NOMO-1 treated with DMSO at 0.1 percent for 48 hours (cell line): ENCODE measurements at regions not wholly inside any gene's neighbourhood (a gene's known extent, or its start where the extent isn't known, plus 50 kb on each side); places are given as distances from the start of the nearest gene placed in this dataset.

Source experiments
- DNase-seq: peaks from one replicate; lab custom pipeline; 2025; ENCODE audit not compliant: unreplicated experiment; lab: John Stamatoyannopoulos, UW

DNA sequence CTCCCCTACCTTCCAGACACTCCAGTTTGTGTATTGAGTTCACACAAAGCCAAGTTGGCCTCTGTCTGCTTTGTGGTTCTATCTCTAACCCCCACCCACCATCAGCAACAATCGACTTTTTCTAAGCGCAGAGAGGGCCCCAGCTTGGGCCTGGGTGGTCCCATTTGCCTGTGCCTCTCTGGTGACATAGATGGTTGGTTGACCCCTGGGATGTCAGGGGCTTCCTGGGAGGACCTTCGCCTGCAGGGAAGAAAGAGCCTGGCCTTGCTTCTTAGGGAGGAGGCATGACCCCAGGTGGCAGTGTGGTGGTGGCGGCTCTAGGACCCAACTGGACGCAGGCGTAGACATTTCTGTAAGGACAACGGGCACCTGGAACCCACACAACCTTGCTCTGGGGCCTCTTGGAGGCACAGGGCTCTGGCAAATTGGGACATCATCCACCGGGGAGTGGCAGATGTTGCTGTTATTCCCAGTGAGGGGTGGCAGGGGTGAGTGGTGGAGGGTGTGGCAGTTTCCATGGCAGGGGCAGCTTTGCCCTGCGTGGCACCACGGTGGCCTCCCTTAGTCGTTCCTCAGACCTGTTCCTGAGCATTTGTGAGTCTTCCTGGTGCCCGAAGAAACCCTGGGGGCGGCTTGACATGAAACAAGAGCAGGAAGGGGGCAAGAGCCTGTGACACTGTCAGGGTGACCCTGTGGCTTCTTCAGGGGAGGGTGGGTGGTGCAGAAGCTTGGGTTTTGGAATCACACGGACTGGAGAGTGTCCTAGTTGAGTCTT lies 171.0 kb upstream of the IER5L start:
- no peak for DNase-seq

DNA sequence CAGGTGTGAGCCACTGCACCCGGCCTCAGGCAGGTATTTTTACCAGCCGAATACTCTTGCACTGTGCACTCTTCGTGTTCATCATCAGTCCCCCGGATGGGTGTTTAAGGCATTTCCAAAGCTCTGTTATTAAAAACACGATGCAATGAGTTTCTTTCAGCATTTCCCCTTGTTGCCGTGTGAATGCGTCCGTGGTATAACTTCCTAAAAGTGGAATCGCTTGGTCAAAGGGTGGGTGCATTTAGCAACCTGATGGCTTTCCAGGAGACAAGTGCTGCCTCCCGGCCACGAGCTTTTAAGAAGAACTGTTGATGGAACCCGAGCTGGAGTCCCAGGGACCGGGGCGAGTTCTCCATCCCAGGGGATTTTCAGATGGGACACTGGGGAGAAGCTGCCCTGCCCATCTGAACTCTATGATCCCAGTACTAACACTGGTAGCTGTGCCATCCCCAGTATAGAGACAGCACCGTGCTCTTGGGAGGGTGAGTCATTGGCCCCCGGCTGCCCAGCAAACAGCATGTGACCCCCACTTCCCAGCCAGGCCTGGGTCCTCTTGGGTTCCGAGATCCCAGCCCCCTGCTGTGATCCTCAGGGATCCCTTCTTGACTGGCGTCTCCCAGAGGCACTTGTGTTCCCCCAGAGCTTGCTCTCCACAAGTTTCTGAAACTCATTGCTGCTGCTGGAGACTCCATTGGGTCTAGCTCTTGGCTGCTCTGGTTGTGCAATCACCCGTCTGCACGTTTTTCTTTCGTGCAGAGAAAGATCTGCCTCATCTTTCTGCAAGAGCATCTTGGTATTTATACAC lies 169.5 kb upstream of the IER5L start:
- peak; percentile 75 for DNase-seq

DNA sequence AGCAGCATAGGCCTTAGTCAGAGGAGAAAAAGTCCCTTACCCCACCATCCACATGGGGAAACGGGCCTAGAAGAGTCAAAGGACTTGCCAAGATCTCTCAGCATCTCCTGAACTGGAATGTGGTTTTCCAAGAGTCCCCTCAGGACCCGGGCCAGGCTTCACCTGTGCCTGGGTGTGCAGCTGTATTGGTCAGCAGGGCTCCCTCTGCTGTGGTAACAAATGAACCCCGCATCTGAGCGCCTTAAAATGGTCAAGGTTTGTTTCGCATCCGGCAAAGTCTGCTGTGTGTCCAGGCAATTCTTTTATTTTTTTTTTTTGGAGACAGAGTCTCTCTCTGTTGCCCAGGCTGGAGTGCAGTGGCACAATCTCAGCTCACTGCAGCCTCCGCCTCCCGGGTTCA lies 168.0 kb upstream of the IER5L start:
- no peak for DNase-seq

DNA sequence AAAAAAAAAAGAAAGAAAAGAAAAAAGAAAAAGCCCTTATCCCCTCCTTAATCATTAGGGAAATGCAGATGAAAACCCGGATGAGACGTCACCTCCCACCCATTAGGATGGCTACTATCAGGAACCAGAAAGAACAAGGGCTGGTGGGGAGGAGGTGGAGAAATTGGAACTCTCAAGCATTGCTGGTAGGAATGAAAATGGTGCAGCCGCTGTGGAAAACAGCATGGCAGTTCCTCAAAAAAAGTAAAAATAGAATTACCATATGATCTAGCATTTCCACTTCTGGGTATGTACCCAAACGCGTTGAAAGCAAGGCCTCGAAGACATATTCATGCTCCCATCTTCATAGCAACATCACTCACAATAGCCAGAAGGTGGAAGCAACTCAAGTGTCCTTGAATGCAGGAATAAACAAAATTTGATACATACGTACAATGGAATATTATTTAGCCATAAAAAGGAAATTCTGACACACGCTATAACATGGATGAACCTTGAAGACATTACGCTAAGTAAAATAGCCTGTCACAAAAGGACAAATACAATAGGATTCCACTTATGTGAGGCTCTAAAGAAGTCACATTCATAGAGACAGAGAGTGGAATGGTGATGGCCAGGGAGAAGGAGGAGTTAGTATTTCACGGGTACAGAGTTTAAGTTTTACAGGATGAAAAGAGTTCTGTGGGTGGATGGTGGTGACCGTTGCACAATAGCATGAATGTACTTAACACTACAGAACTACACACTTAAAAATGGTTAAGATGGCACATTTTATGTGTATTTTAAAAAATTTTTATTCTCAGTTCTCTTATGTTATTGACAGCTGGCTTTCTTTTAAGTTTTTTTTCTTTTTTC lies 166.8 kb upstream of the IER5L start:
- DNase-seq = peak; percentile 55

DNA sequence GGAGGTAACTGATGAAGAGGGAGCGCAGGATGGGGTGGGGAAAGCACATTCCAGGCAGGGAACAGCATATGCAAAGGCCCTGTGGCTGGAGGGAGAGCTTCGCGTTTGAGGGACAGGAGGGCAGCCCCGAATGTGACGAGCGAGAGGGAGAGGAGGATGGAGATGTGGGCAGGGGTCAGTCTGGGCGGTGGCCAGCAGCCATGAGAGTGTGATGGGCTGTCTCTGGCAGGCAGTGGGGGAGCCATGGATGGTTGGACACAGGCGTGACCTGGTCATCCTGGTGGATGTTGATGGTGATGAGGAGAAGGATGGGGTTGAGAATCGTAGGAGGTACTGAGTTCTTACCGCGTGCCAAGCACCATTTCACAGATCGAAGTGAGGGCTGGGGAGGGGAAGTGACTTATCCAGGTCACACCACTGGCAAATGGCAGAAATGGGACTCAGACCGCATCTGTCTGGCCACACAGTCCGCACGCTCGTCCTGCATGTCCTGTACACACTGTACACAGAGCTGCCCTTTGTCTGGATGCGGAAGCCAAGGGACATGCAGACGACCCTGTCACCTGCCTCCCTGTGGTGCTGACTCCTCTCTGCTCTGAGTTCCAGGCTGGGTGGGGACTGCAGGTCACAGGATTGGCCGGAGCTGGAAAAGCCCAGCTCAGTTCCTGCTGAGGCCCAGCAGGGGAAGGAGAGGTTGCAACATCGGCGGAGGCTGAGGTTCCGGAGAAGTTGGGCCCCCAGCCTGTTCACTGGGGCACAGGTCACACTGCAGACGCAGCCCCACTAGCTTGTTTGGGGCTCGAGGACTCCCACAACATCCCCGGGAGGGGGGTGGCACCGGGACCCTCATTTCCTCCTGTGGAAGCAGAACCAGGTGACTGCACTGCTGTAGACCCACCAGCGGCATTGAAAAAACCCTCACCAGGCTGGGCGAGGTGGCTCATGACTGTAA lies 165.6 kb upstream of the IER5L start:
- DNase-seq = peak; percentile 87

DNA sequence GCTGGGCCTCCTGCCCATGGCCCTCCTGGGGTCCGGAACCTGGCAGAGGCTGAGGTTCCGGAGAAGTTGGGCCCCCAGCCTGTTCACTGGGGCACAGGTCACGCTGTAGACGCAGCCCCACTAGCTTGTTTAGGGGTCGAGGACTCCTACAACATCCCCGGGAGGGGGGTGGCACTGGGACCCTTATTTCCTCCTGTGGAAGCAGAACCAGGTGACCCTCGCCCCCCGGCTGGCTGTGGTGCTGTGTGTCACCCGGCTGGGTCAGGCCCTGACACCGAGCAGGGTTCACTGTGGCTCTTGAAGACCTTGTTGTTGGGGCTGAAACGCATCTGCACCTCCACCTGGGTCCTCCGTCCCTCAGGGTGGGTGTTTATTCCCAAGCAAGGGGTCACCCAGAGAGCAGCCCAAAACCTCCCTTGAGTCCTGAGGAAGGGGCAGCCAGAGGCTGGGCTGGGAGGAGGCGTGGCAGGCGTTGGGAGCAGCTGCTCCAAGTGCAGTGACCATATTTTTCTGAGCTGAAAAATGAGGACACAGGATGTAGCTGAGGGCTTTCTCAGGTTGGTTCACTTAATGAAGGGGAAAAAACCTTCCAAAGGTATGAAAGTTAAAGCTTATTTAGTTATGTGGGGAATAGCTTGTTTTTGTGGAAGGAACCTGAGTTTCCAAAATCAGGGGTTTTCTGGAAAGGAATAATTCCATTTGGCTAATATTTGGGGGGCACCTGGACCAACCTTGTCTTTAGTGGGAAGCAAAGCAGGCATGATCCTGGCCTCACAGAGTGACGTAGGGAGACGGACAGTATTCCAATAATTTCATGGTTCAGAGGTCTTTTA lies 164.7 kb upstream of the IER5L start:
- no peak for DNase-seq

DNA sequence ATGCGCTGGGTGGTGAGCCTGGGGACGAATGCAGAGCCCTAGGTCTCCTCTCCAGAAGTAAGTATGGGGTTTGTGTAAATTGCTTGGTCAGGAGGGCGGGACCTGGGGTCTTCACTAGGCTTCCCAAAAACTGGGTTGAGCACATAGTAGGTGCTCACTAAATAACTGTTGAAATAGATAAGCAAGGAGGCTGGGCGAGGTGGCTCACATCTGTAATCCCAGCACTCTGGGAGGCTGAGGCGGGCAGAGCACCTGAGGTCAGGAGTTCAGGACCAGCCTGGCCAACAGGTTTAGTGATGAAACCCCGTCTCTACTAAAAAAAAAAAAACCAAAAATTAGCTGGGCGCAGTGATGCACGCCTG lies 163.9 kb upstream of the IER5L start:
- no peak for DNase-seq

DNA sequence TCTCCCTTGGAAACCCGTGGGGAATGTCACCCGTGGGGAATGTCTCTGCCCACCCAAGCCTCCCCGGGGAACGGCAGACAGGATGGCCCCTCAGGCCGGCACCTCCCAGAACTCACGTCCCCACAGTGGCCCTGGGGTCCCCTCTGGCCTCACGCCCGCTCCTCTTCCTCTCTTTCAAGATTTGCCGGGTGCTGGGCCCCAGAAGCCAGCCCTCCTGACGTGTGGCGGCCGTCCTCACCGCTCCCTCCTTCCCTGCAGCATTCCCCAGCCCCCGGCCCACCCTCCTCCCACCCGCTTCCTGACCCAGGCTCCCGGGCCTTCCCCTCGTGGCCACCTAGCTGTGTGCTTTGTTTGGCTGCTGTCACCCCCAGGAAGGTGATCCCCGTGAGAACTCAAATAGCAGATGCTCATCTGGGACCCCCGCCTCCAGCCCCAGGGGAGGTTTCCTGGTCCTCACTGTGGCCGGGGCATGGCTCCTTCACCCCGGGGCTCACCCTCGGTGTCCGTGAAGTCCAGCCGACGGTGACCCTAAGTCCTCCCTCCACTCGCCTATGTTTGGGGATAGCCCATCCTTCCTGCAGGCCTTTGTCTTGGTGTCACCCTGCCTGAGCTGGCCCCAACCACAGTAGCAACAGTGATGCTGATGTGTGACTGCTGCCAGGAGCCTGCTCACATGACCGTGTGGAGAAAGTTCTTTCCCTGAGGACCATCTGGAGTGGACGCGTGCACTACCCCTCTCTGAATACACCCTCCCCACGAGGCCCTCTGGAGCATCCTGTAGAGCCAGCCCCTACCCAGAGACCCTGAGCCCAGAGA lies 163.3 kb upstream of the IER5L start:
- DNase-seq = no peak

DNA sequence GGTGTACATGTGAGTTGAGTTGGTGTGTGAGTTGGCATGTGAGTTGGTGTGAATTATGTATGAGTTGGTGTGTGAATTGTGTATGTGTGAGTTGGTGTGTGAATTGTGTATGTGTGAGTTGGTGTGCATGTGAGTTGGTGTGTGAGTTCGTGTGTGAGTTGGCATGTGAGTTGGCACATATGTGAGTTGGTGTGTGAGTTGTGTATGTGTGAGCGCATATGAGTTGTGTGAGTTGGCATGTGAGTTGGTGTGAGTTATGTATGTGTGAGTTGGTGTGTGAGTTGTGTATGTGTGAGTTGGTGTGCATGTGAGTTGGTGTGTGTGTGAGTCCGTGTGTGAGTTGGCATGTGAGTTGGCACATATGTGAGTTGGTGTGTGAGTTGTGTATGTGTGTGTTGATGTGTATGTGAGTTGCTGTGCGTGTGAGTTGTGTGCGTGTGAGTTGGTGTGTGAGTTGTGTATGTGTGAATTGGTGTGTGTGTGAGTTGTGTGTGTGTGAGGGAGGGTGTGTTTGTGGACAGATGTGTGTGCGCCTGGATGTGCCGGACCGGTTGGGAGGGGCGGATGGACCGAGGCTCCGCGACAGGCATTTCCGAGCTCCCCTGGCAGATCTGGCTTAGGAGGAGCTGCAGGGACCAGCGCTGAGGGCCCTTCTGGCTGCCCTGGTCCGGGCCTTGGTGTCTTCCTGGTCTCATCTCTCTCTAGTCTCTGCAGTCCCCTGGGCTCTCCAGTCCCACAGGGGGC lies 162.5 kb upstream of the IER5L start:
- no peak for DNase-seq

DNA sequence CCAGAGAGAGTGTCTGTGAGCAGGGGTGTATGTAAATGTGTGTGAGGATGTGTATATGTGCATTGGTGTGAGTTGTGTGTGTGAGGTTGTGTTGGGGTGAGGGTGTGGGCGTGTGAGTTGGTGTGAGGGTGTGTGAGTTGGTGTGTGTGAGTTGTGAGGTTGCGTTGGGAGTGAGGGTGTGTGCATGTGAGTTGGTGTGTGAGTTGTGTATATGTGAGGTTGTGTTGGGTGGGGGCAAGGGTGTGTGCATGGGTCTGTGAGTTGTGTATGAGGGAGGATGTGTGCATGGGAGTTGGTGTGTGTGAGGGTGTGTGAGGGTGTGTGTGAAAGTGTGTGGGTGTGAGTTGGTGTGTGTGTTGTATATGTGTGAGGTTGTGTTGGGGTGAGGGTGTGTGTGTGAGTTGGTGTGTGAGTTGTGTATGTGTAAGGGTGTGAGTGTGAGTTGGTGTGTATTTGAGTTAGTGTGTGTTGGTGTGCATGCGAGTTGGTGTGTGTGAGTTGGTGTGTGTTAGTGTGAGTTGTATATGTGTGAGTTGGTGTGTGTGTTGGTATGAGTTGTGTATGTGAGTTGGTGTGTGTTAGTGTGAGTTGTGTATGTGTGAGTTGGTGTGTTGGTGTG lies 161.6 kb upstream of the IER5L start:
- DNase-seq = no peak

DNA sequence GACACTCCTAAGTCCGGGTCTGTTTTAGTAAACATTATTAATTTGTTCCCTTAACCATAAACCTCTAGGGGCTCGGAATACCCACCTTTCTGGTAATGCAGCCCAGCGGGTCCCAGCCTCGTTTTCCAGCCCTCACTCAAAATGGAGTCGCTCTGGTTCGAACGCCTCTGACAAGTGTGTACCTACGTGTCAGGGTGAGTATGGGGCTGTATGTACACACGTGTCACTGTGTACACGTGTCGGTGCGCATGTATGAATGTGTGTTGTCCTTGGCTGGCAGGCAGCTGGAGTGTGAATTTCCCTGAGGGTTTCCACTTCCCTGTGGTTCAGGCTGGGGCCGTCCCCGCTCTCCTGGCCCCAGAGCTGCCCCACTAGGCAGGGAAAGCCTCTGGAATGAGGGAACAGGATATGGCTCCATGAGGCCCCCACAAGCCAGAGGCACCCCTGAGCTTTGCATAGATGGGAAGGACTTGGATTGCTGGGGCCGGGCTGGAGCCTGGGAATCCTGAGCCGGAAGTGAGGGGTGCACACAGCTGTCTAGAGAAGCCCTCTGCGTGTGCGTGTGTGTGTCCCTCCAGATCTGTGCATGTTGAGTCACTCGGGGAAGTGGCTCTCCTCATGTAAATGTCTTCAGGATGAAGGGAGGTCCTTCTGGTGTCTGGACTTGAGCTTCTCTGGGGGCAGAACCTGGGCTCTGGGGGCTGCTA lies 160.8 kb upstream of the IER5L start:
- peak; percentile 24 for DNase-seq

DNA sequence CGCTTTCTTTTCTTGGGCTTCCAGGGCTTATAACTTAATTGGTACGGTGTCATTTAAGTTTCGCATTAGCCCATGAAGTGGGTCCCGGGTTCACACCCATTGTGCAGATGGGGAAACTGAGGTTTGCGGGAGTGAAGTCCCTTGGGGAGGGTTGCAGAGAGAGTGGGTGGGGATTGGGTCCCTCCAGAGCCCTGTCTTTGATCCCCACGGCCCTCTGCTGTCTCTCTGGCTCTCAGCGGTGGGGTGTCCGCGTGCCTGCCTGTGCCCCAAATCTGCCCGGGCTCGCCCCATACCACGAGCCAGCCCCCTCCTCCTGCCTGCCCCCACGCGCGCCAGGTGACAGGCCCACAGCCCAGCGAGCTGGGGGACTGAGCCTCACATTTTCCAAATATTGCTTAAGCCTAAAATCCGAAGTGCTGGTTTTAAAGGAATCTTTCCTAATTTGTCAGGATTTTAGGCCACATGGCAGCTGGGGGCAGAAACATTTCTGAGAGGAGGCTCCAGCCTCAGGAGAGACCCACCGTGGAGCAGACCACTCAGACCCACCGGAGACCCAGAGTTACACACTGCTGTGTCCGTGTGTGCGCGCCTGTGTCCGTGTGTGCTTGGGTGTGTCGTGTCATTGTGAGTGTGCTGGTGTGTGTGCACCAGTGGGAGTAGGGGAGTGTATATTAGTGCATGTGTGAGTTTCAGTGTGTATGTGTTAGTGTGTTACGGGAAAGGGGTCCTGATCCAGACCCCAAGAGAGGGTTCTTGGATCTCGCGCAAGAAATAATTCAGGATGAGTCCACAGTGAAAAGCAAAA lies 159.5 kb upstream of the IER5L start:
- no peak for DNase-seq

DNA sequence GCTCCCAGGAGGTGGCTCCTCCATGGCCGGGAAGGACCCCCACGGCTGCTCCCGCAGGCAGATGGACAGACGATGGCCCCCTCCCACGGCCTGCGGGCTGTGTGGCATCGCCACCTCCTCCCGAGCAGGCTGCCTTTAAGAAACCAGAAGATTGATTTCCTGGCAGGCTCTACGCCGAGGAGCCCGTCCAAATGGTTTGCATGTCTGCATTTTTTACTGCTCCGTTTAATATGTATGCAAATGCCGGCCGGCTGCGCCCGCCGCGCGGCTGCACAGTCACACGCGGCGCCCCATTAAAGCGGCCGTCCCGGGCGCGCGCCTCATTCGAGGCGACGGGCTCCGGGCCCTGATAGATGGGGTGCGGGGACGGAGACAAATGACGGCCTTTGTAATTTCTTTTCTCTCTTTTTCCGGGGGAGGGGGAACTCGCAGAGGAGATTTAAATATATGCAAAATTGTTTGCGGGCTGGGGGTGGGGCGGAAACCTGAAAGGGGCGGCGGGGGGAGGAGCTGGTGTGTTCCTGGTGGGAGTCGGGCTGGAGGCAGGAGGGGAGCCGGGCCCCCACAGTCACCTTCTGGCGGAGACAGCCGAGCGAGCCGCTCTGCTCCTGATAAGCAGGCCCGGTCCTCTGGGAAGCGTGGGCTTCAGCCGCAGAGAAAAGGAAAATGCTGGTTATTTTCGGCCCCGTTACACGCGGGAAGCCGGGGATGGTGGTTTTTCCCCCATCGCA lies 158.7 kb upstream of the IER5L start:
- DNase-seq = peak; percentile 17

DNA sequence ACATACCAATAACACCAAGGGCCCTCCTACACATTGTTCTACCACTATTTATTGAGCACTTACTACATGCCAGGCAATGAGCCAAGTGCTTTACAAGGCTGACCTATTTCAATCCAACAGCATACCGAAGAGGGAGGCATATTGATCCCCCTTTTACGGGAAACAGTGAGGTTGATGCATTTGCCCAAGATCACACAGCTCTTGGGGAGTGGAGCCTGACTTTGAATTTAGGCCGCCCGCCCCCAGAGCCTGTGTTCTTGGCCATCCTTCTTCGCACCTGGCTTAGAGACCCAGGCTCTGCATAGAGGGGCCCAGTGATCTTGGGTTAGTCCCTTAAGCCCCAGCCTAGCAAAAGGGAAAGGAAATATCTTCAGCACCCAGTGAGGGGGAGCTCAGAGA lies 158.1 kb upstream of the IER5L start:
- DNase-seq = no peak

DNA sequence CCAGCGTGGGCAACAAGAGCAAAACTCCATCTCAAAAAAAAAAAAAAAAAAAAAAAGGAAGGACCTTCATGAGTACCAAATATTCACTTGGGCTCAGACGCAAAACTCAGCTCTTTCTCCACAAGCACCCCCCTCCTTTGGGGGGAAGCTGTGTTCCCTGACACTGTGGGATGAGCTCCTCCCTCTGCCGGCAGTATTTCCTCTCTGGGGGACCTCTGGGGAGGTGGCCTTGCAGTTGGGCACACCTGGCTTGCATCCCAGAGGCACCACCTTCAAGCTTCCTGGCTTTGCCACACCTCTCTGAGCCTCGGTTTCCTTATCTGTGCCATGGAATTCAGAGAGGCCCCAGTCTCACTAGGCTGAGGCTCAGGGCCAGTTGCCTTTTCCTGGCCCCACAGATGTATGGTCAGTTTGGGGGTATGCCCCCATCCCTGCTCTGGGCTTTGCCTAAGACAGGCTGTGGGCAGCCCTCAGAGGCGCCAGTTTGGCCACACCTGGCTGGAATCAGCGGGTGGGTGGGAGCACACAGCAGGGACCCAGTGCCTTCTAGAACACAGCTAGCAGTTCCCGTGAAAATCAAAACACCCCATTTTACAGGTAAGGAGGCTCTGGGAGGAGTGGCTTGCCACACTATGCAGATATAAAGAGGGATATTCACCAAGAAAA lies 157.5 kb upstream of the IER5L start:
- DNase-seq = peak; percentile 7
